DOHH2 (cell line): ENCODE measurements at regions not wholly inside any gene's neighbourhood (a gene's known extent, or its start where the extent isn't known, plus 50 kb on each side); places are given as distances from the start of the nearest gene placed in this dataset.

Source experiments
- EZH2phosphoT487 ChIP-seq: fragments of 200-600 bp; sonication (generic); IDR thresholded peaks from 2 replicates; pipeline ENCODE4 v1.6.1; 2017; ENCODE audit warnings: borderline replicate concordance, mild to moderate bottlenecking, antibody characterized with exemption, low read length, moderate library complexity, mixed read lengths
- TF ChIP-seq, protein P1 (sequence below): fragments of 200-600 bp; sonication (generic); IDR thresholded peaks from one replicate; pipeline ENCODE4 v1.5.1; 2014; ENCODE audit warnings: antibody characterized with exemption, mild to moderate bottlenecking, low read depth, low read length; ENCODE audit not compliant: poor library complexity, severe bottlenecking

DNA sequence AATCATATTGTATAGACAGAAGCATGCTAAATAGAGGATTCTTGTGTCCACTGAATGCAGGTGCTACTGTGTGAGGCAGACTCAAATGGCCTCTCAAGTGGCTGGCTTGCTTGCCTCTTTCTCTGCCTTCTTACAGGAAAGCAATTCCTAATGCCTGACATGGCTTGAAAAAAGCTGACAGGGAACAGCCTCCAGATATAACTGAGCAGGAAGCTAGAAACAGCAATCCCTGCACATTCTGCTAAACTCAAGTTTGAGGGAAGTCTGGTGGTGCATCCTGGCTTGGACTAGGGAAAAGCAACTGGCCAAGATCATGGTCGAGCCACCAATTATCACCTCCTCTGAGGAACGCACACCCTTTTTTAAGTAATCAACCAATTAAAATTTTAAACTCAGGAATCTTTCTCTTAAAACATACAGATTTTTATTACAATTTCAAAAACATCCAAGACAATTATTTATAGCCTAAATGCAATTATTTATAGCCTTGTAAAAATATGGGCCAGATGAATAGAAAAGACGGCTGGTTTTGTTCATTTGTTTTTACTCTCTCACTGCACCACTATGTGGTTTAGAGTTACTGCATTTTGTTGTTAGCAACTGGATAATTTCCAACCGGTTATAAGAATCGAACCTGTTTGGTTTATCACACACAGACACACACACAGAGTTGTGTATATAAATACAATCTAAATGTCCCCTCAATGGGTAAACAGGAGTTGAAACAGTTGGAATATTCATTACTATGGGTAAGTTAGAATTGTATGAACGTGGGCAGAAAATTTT is 290.9 kb upstream of the ANKRD55 start:
- TF ChIP-seq, protein P1, sequence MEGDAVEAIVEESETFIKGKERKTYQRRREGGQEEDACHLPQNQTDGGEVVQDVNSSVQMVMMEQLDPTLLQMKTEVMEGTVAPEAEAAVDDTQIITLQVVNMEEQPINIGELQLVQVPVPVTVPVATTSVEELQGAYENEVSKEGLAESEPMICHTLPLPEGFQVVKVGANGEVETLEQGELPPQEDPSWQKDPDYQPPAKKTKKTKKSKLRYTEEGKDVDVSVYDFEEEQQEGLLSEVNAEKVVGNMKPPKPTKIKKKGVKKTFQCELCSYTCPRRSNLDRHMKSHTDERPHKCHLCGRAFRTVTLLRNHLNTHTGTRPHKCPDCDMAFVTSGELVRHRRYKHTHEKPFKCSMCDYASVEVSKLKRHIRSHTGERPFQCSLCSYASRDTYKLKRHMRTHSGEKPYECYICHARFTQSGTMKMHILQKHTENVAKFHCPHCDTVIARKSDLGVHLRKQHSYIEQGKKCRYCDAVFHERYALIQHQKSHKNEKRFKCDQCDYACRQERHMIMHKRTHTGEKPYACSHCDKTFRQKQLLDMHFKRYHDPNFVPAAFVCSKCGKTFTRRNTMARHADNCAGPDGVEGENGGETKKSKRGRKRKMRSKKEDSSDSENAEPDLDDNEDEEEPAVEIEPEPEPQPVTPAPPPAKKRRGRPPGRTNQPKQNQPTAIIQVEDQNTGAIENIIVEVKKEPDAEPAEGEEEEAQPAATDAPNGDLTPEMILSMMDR = no peak
- TF ChIP-seq EZH2phosphoT487 = no peak
